Endometrium (tissue), 2 donors: ENCODE measurements at regions not wholly inside any gene's neighbourhood (a gene's known extent, or its start where the extent isn't known, plus 50 kb on each side); places are given as distances from the start of the nearest gene placed in this dataset.

Source experiments
- FAIRE-seq: peaks from 2 replicates; lab custom pipeline; 2012; peaks lifted over from hg19 to GRCh38; lab: Jason Lieb, UNC
- donor health status: control.
- donor health status: control.

- FAIRE-seq, result no peak
Measured at GRCh38 chr9:13590996-13591395, 311.5 kb upstream of the MPDZ start.

GRCh38 chr9:13589034-13589737, 309.7 kb upstream of the MPDZ start:
- FAIRE-seq, result no peak

- FAIRE-seq, result peak; percentile 29
Measured at GRCh38 chr9:13588151-13589033, 308.9 kb upstream of the MPDZ start.

GRCh38 chr9:13587571-13587970, 308.1 kb upstream of the MPDZ start:
- no peak for FAIRE-seq

- no peak for FAIRE-seq
Measured at GRCh38 chr9:13586587-13587374, 307.3 kb upstream of the MPDZ start.

GRCh38 chr9:13580760-13581159, 301.3 kb upstream of the MPDZ start:
- no peak for FAIRE-seq

- FAIRE-seq, result no peak
Measured at GRCh38 chr9:13580131-13580530, 300.6 kb upstream of the MPDZ start.

- FAIRE-seq, result no peak
Measured at GRCh38 chr9:13576101-13576500, 296.6 kb upstream of the MPDZ start.

- no peak for FAIRE-seq
Measured at GRCh38 chr9:13575558-13575957, 296.1 kb upstream of the MPDZ start.

GRCh38 chr9:13570068-13570974, 290.8 kb upstream of the MPDZ start:
- FAIRE-seq, result no peak

GRCh38 chr9:13569602-13570067, 290.1 kb upstream of the MPDZ start:
- no peak for FAIRE-seq

GRCh38 chr9:13568841-13569601, 289.5 kb upstream of the MPDZ start:
- no peak for FAIRE-seq

GRCh38 chr9:13568405-13568804, 288.9 kb upstream of the MPDZ start:
- FAIRE-seq, result no peak

- peak; percentile 65 for FAIRE-seq
Measured at GRCh38 chr9:13567833-13568232, 288.3 kb upstream of the MPDZ start.

GRCh38 chr9:13557746-13558145, 278.3 kb upstream of the MPDZ start:
- no peak for FAIRE-seq

GRCh38 chr9:13556656-13557055, 277.2 kb upstream of the MPDZ start:
- no peak for FAIRE-seq

GRCh38 chr9:13555989-13556500, 276.6 kb upstream of the MPDZ start:
- no peak for FAIRE-seq

GRCh38 chr9:13555516-13555915, 276.0 kb upstream of the MPDZ start:
- FAIRE-seq, result no peak

- FAIRE-seq, result no peak
Measured at GRCh38 chr9:13554626-13555025, 275.1 kb upstream of the MPDZ start.

GRCh38 chr9:13552606-13553215, 273.2 kb upstream of the MPDZ start:
- FAIRE-seq, result no peak
